A549 (cell line): ENCODE measurements at regions not wholly inside any gene's neighbourhood (a gene's known extent, or its start where the extent isn't known, plus 50 kb on each side); places are given as distances from the start of the nearest gene placed in this dataset.

Source experiments
- ATAC-seq, 2 experiments: fragments of 200-7000 bp in 1 of 2; fragments of >200 bp in 1 of 2; cut with Nextera tagmentation in 1 of 2; cut with Tn5 transposase in 1 of 2; 3 replicates each; pipeline versions ENCODE4 v1.8.0 to v1.9.1; 2018 to 2020; ENCODE audit warnings: mild to moderate bottlenecking in 1 of 2, moderate library complexity in 1 of 2
- CTCF ChIA-PET: fragments of 300-600 bp; sonication (Branson Sonifier 250); formaldehyde crosslinking; extraction: SDS; loops from one replicate; lab custom pipeline; 2021; ENCODE audit warnings: antibody characterized with exemption, inconsistent platforms; lab: Yijun Ruan, JAX
- POLR2A ChIA-PET: fragments of 350-600 bp; formaldehyde crosslinking; extraction: SDS; loops from one replicate; lab custom pipeline; 2021; ENCODE audit warnings: antibody characterized with exemption, inconsistent platforms; lab: Yijun Ruan, JAX
- DNase-seq, 2 experiments: peaks; one replicate each; pipeline versions ENCODE4 v3.0.0 to v3.0.0-alpha.2; 2011 to 2016; ENCODE audit warnings: low read depth in 1 of 2, low spot score in 1 of 2
- FAIRE-seq: peaks from 2 replicates; lab custom pipeline; 2011; peaks lifted over from hg19 to GRCh38; lab: Jason Lieb, UNC
- H3K27ac ChIP-seq, 2 experiments: fragments of >200 bp; sonication (Bioruptor Twin); formaldehyde crosslinking; 3 replicates each; pipeline ENCODE4 v1.5.1; 2016 to 2017
- H3K4me1 ChIP-seq: fragments of >200 bp; sonication (Bioruptor Twin); formaldehyde crosslinking; 3 replicates; pipeline ENCODE4 v1.6.1; 2016
- H3K4me2 ChIP-seq: fragments of >200 bp; sonication (Bioruptor Twin); formaldehyde crosslinking; 3 replicates; pipeline ENCODE4 v1.6.1; 2016
- H3K4me3 ChIP-seq: fragments of >200 bp; sonication (Bioruptor Twin); formaldehyde crosslinking; 3 replicates; pipeline ENCODE4 v1.5.1; 2016
- H3K9me3 ChIP-seq: fragments of >200 bp; sonication (Bioruptor Twin); formaldehyde crosslinking; 3 replicates; pipeline ENCODE4 v1.6.1; 2016
- BHLHE40 ChIP-seq: IDR thresholded peaks from 2 replicates; pipeline ENCODE4 v1.6.1; 2012; ENCODE audit warnings: low read depth, low read length, inconsistent platforms
- EHF ChIP-seq: fragments of 250-450 bp; sonication (Bioruptor Pico); IDR thresholded peaks from 2 replicates; pipeline ENCODE4 v1.5.0; 2020; ENCODE audit warnings: mild to moderate bottlenecking
- FOSL2 ChIP-seq, 2 experiments: fragments of 450-650 bp in 1 of 2; fragments of >200 bp in 1 of 2; sonication (Bioruptor Twin) in 1 of 2; formaldehyde crosslinking; IDR thresholded peaks; 2 replicates each; pipeline versions ENCODE4 v1.5.0 to v1.6.1; 2016 to 2020; ENCODE audit warnings: mild to moderate bottlenecking in 1 of 2, moderate library complexity in 1 of 2
- HDAC2 ChIP-seq: fragments of 200-600 bp; sonication (generic); IDR thresholded peaks from 2 replicates; pipeline ENCODE4 v1.6.1; 2016
- HEYL ChIP-seq: fragments of 250-450 bp; sonication (Bioruptor Pico); IDR thresholded peaks from 2 replicates; pipeline ENCODE4 v1.8.0; 2021; ENCODE audit warnings: mild to moderate bottlenecking, moderate library complexity
- HOXB5 ChIP-seq: fragments of 250-450 bp; sonication (Bioruptor Pico); IDR thresholded peaks from 2 replicates; pipeline ENCODE4 v1.5.0; 2020; ENCODE audit warnings: mild to moderate bottlenecking, moderate library complexity
- KDM1A ChIP-seq: fragments of 200-600 bp; sonication (generic); IDR thresholded peaks from 2 replicates; pipeline ENCODE4 v1.6.1; 2016; ENCODE audit warnings: low read depth, mild to moderate bottlenecking
- MAFK ChIP-seq: fragments of 450-650 bp; IDR thresholded peaks from 2 replicates; pipeline ENCODE4 v1.6.1; 2014; ENCODE audit not compliant: partially characterized antibody
- MAX ChIP-seq: IDR thresholded peaks from 2 replicates; pipeline ENCODE4 v1.6.1; 2012
- NR3C1 ChIP-seq: fragments of >200 bp; sonication (Bioruptor Twin); formaldehyde crosslinking; IDR thresholded peaks from 3 replicates; pipeline ENCODE4 v1.6.1; 2017
- POLR2A ChIP-seq: IDR thresholded peaks from 2 replicates; pipeline ENCODE4 v1.6.1; 2012; ENCODE audit warnings: mild to moderate bottlenecking, low read length
- RAD21 ChIP-seq, 2 experiments: fragments of >200 bp in 1 of 2; sonication (Bioruptor Twin) in 1 of 2; formaldehyde crosslinking in 1 of 2; IDR thresholded peaks in 1 of 2; conservative IDR thresholded peaks in 1 of 2; 2 replicates in 1 of 2; 3 replicates in 1 of 2; pipeline ENCODE4 v1.6.1; 2012 to 2018; ENCODE audit warnings: inconsistent platforms in 1 of 2
- RARB ChIP-seq: fragments of 250-450 bp; sonication (Bioruptor Pico); IDR thresholded peaks from 2 replicates; pipeline ENCODE4 v1.8.0; 2021; ENCODE audit warnings: mild to moderate bottlenecking, moderate library complexity
- RCOR1 ChIP-seq: fragments of 150-350 bp; IDR thresholded peaks from 2 replicates; pipeline ENCODE4 v1.6.1; 2014; ENCODE audit warnings: antibody characterized with exemption, low read length, low read depth
- RFX5 ChIP-seq: fragments of 450-650 bp; IDR thresholded peaks from 2 replicates; pipeline ENCODE4 v1.7.1; 2014; ENCODE audit warnings: antibody characterized with exemption, mild to moderate bottlenecking, moderate library complexity
- RNF2 ChIP-seq: fragments of 200-600 bp; sonication (generic); IDR thresholded peaks from 2 replicates; pipeline ENCODE4 v1.6.1; 2016; ENCODE audit warnings: low read depth, mild to moderate bottlenecking, antibody characterized with exemption, moderate library complexity, borderline replicate concordance
- WGBS: methylation state at CpG from one replicate; pipeline ENCODE4 v1.1.6; 2017; ENCODE audit errors: missing lambda C conversion rate; 5-methylcytosine and 5-hydroxymethylcytosine counted together
- TF ChIP-seq, protein P1 (sequence below): fragments of 250-450 bp; sonication (Bioruptor Pico); IDR thresholded peaks from 2 replicates; pipeline ENCODE4 v1.5.0; 2020; ENCODE audit warnings: low read depth, mild to moderate bottlenecking, moderate library complexity
- TF ChIP-seq, protein P2 (sequence below): fragments of 200-600 bp; sonication (generic); IDR thresholded peaks from 2 replicates; pipeline ENCODE4 v1.6.1; 2016; ENCODE audit warnings: antibody characterized with exemption, mild to moderate bottlenecking, moderate library complexity
- TF ChIP-seq, protein P3 (sequence below): fragments of >200 bp; sonication (Bioruptor Twin); formaldehyde crosslinking; IDR thresholded peaks from 2 replicates; pipeline ENCODE4 v1.6.1; 2016

GRCh38 chr2:49369650-49370049, 215.3 kb upstream of the FSHR start:
- no peaks in the 10 kb centered on the region for H3K4me1 ChIP-seq
- DNase-seq: no peak
- ATAC-seq: no peak
- H3K4me3 ChIP-seq: no peak overlapping the region
- FAIRE-seq: no peak
- no peak overlapping the region for H3K4me2 ChIP-seq
- POLR2A ChIA-PET: no interaction called here
- TF ChIP-seq HEYL (CRISPR knock-in tag) (no peak), EHF (CRISPR knock-in tag) (no peak), HDAC2 (no peak), RCOR1 (no peak), MAX (no peak), RARB (no peak), RFX5 (no peak), FOSL2 (IDR thresholded peaks at IDR 0.05) (no peak), FOSL2 (CRISPR knock-in tag; IDR thresholded peaks at IDR 0.05) (no peak), NR3C1 (no peak), BHLHE40 (no peak), RAD21 (conservative IDR thresholded peaks at IDR 0.05 in 1 of 2, IDR thresholded peaks at IDR 0.05 in 1 of 2) (no peak), KDM1A (no peak), POLR2A (no peak), HOXB5 (CRISPR knock-in tag) (no peak), RNF2 (no peak), MAFK (no peak)
- TF ChIP-seq, protein P1, sequence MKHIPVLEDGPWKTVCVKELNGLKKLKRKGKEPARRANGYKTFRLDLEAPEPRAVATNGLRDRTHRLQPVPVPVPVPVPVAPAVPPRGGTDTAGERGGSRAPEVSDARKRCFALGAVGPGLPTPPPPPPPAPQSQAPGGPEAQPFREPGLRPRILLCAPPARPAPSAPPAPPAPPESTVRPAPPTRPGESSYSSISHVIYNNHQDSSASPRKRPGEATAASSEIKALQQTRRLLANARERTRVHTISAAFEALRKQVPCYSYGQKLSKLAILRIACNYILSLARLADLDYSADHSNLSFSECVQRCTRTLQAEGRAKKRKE (CRISPR knock-in tag): no peak
- TF ChIP-seq, protein P2, sequence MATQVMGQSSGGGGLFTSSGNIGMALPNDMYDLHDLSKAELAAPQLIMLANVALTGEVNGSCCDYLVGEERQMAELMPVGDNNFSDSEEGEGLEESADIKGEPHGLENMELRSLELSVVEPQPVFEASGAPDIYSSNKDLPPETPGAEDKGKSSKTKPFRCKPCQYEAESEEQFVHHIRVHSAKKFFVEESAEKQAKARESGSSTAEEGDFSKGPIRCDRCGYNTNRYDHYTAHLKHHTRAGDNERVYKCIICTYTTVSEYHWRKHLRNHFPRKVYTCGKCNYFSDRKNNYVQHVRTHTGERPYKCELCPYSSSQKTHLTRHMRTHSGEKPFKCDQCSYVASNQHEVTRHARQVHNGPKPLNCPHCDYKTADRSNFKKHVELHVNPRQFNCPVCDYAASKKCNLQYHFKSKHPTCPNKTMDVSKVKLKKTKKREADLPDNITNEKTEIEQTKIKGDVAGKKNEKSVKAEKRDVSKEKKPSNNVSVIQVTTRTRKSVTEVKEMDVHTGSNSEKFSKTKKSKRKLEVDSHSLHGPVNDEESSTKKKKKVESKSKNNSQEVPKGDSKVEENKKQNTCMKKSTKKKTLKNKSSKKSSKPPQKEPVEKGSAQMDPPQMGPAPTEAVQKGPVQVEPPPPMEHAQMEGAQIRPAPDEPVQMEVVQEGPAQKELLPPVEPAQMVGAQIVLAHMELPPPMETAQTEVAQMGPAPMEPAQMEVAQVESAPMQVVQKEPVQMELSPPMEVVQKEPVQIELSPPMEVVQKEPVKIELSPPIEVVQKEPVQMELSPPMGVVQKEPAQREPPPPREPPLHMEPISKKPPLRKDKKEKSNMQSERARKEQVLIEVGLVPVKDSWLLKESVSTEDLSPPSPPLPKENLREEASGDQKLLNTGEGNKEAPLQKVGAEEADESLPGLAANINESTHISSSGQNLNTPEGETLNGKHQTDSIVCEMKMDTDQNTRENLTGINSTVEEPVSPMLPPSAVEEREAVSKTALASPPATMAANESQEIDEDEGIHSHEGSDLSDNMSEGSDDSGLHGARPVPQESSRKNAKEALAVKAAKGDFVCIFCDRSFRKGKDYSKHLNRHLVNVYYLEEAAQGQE: no peak
- TF ChIP-seq, protein P3, sequence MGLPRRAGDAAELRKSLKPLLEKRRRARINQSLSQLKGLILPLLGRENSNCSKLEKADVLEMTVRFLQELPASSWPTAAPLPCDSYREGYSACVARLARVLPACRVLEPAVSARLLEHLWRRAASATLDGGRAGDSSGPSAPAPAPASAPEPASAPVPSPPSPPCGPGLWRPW: no peak
- TF ChIP-seq, all 56 proteins: peak for 0
- CTCF ChIA-PET: interaction anchor here (0.6 kb wide), 1 partner anchor 23 kb away, joined by 3 read pairs; no protein-coding TSS in a partner anchor
- Histone ChIP-seq H3K9me3 (no peaks in the 10 kb centered on the region; the same call in 2 of the 3 replicates), H3K27ac (no peak overlapping the region)
- 15% methylated on average over 6 of the region's 6 CpGs for WGBS

- FAIRE-seq: no peak
- WGBS: 2% methylated on average over 2 of the region's 2 CpGs
- H3K9me3 ChIP-seq: no peaks in the 10 kb centered on the region; the same call in 2 of the 3 replicates
- POLR2A ChIA-PET: no interaction called here
- TF ChIP-seq, protein P2: no peak
- TF ChIP-seq, all 56 proteins: peak for 0
- Histone ChIP-seq H3K4me2 (no peak overlapping the region), H3K4me1 (no peaks in the 10 kb centered on the region), H3K4me3 (no peak overlapping the region), H3K27ac (no peak overlapping the region)
- CTCF ChIA-PET: no interaction called here
- no peak for DNase-seq
- ATAC-seq: no peak
These were observed 214.8 kb upstream of the FSHR start for GRCh38 chr2:49369101-49369500.
